Calu3 (cell line): ENCODE measurements at regions not wholly inside any gene's neighbourhood (a gene's known extent, or its start where the extent isn't known, plus 50 kb on each side); places are given as distances from the start of the nearest gene placed in this dataset.

ENCODE experiments used
- BruUV-seq: library from RNA; stranded (reverse); fragments of 400-500 nt; replicated peaks from 2 replicates; lab custom pipeline; 2021; lab: Mats Ljungman, UMichigan
- CTCF ChIA-PET: fragments of 300-600 bp; sonication (Branson Sonifier 250); formaldehyde crosslinking; loops from one replicate; lab custom pipeline; 2022; ENCODE audit warnings: antibody characterized with exemption; lab: Charles Lee
- DNase-seq: peaks from one replicate; pipeline ENCODE4 v3.0.0; 2022
- H3K27ac Mint-ChIP-seq: one replicate; pipeline ENCODE4 v1.8.0; 2022; ENCODE audit warnings: mixed read lengths; ENCODE audit not compliant: unreplicated experiment
- H3K27me3 Mint-ChIP-seq: one replicate; pipeline ENCODE4 v1.8.0; 2022; ENCODE audit warnings: mixed read lengths; ENCODE audit not compliant: unreplicated experiment
- H3K36me3 Mint-ChIP-seq: one replicate; pipeline ENCODE4 v1.8.0; 2022; ENCODE audit warnings: mild to moderate bottlenecking, moderate library complexity, mixed read lengths; ENCODE audit not compliant: insufficient read depth, unreplicated experiment
- H3K4me1 Mint-ChIP-seq: one replicate; pipeline ENCODE4 v1.8.0; 2022; ENCODE audit warnings: mild to moderate bottlenecking, low read depth, mixed read lengths; ENCODE audit not compliant: unreplicated experiment
- H3K4me3 Mint-ChIP-seq: one replicate; pipeline ENCODE4 v1.8.0; 2022; ENCODE audit warnings: mild to moderate bottlenecking, low read depth, moderate library complexity, mixed read lengths; ENCODE audit not compliant: unreplicated experiment
- H3K9me3 Mint-ChIP-seq: one replicate; pipeline ENCODE4 v1.8.0; 2022; ENCODE audit warnings: low read depth, mixed read lengths; ENCODE audit not compliant: unreplicated experiment
- intact Hi-C: fragments of 100-400 bp; cut with micrococcal nuclease; formaldehyde crosslinking; loops from one replicate; pipeline ENCODE4 v1.10.0; 2022; ENCODE audit not compliant: unreplicated experiment
- TF ChIP-seq, protein P1 (sequence below): fragments of 200-600 bp; IDR thresholded peaks from one replicate; pipeline ENCODE4 v1.8.0; 2022; ENCODE audit warnings: antibody characterized with exemption; ENCODE audit not compliant: unreplicated experiment

DNA sequence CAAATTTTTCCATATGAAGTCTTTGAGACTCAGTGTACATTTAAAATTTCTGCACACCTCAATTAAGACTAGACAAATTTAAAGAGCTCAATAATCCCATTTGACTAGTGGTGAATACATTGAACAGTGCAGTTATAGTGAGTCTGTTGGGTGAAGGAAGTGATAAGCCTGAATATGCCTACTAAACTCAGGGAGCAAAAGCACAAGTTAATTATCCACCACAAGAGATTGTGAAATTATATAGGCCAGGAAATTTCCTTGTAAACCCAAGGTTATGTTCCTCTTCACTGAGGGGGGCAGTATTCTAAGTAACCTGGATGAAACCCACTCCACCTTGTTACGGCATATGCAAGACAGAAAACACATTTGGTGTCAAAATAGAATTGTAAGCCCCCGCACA, 612.9 kb upstream of the DAB2 start:
- TF ChIP-seq, protein P1, sequence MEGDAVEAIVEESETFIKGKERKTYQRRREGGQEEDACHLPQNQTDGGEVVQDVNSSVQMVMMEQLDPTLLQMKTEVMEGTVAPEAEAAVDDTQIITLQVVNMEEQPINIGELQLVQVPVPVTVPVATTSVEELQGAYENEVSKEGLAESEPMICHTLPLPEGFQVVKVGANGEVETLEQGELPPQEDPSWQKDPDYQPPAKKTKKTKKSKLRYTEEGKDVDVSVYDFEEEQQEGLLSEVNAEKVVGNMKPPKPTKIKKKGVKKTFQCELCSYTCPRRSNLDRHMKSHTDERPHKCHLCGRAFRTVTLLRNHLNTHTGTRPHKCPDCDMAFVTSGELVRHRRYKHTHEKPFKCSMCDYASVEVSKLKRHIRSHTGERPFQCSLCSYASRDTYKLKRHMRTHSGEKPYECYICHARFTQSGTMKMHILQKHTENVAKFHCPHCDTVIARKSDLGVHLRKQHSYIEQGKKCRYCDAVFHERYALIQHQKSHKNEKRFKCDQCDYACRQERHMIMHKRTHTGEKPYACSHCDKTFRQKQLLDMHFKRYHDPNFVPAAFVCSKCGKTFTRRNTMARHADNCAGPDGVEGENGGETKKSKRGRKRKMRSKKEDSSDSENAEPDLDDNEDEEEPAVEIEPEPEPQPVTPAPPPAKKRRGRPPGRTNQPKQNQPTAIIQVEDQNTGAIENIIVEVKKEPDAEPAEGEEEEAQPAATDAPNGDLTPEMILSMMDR = no peak
- Mint-ChIP-seq H3K9me3 (peaks cover 2% of the 10 kb centered on the region), H3K4me1 (no peaks in the 10 kb centered on the region), H3K27me3 (no peaks in the 10 kb centered on the region), H3K4me3 (no peak overlapping the region), H3K36me3 (no peaks in the 10 kb centered on the region), H3K27ac (no peak overlapping the region)
- intact Hi-C loops = no loop called here
- no TSS peak for BruUV-seq
- CTCF ChIA-PET = interaction anchor here (0.9 kb wide), 1 partner anchor 142 kb away, joined by 3 read pairs; no protein-coding TSS in a partner anchor
- DNase-seq = no peak

DNA sequence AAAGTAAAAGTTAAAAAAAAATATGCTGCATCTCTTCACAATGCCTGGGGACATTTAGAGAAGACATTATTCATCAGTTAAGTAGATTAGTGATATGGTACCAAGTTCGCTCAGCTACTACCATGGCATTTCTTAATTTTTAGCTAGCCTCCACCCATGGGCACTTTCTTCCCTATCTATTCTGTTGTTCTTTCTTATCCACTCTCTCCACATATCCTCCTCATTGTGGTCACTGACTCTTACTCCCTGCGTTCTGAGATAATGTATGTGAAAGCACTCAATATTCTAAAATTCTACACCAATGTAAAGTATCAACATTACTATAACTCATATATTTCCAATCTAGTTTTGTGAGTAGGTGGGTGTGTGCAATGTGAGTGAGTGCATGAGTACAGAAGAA, 609.7 kb upstream of the DAB2 start:
- Mint-ChIP-seq H3K36me3 (no peaks in the 10 kb centered on the region), H3K27ac (no peak overlapping the region), H3K27me3 (no peaks in the 10 kb centered on the region), H3K4me1 (no peaks in the 10 kb centered on the region), H3K4me3 (no peak overlapping the region), H3K9me3 (peaks cover 2% of the 10 kb centered on the region)
- DNase-seq = no peak
- no TSS peak for BruUV-seq
- TF ChIP-seq, protein P1 = no peak
- CTCF ChIA-PET = no interaction called here
- intact Hi-C loops = no loop called here

DNA sequence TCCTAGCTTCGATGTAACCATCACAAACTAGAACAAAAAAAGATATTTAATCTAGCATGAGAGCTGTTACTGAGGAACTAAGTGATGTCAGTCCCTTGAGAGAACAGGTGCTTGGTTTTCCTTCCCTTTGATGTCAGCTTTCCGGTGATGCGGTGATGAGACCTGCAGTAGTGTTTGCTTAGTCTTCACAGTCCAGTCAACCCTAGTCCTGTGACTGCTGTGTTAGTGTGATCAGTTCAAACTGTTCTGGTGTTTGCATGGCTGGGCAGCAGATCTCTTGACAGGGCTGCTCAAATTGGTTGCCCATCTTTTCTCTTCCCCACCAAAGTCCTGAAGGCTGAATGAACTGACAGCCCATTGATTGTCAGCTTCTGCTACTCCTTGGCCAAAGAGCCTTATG, 608.6 kb upstream of the DAB2 start:
- Mint-ChIP-seq H3K36me3 (no peaks in the 10 kb centered on the region), H3K27ac (no peak overlapping the region), H3K4me1 (no peaks in the 10 kb centered on the region), H3K27me3 (no peaks in the 10 kb centered on the region), H3K4me3 (no peak overlapping the region), H3K9me3 (peaks cover 2% of the 10 kb centered on the region)
- no peak for DNase-seq
- CTCF ChIA-PET = no interaction called here
- TF ChIP-seq, protein P1 = no peak
- intact Hi-C loops = no loop called here
- BruUV-seq = no TSS peak

DNA sequence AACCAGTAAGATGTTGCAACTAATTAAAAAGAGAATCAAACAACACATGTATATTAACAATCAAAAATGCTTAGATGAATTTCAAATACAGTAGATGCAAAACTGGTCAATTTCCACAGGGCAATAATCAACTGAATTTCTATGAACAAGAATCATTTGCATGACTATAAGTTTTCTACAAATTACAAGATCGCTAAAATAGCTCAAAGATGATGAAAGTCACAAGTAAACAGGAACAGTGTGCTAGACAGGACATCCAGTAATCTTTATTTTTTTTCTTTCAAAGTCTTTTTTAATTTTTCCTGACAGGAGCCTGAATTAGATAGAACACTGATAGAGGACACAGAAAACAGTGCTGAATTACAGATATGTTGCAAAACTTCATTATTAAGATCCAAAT, 608.2 kb upstream of the DAB2 start:
- no peak overlapping the region for H3K27ac Mint-ChIP-seq
- CTCF ChIA-PET = no interaction called here
- intact Hi-C loops = no loop called here
- H3K9me3 Mint-ChIP-seq = peaks cover 2% of the 10 kb centered on the region
- TF ChIP-seq, protein P1 = no peak
- no peak overlapping the region for H3K4me3 Mint-ChIP-seq
- H3K36me3 Mint-ChIP-seq = no peaks in the 10 kb centered on the region
- BruUV-seq = no TSS peak
- H3K27me3 Mint-ChIP-seq = no peaks in the 10 kb centered on the region
- no peak for DNase-seq
- no peaks in the 10 kb centered on the region for H3K4me1 Mint-ChIP-seq
